ENCODE measurements at regions not wholly inside any gene's neighbourhood (a gene's known extent, or its start where the extent isn't known, plus 50 kb on each side); places are given as distances from the start of the nearest gene placed in this dataset.

DNA sequence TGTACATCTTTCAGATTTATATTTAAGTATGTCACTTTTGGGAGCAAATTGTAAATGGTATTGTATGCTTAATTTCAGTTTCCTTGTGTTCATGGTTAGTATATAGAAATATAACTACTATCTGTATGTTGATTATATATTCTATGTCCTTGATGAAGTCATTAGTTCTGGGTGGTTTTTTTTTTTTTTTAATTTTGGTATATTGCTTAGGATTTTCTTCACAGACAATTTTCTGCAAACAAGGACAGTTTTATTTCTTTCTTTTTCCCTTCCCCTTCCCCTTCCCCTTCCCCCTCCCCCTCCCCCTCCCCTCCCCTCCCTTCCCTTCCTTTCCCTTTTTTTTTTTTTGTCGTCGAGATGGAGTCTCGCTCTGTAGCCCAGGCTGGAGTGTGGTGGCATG is 430.0 kb downstream of the TYW1 start:
- no peak overlapping the region for H3K4me3 ChIP-seq (ENCODE audit: control insufficient read depth, low read depth, low read length)
- TF ChIP-seq, protein P1, sequence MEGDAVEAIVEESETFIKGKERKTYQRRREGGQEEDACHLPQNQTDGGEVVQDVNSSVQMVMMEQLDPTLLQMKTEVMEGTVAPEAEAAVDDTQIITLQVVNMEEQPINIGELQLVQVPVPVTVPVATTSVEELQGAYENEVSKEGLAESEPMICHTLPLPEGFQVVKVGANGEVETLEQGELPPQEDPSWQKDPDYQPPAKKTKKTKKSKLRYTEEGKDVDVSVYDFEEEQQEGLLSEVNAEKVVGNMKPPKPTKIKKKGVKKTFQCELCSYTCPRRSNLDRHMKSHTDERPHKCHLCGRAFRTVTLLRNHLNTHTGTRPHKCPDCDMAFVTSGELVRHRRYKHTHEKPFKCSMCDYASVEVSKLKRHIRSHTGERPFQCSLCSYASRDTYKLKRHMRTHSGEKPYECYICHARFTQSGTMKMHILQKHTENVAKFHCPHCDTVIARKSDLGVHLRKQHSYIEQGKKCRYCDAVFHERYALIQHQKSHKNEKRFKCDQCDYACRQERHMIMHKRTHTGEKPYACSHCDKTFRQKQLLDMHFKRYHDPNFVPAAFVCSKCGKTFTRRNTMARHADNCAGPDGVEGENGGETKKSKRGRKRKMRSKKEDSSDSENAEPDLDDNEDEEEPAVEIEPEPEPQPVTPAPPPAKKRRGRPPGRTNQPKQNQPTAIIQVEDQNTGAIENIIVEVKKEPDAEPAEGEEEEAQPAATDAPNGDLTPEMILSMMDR (IDR thresholded peaks at IDR 0.05; ENCODE audit: control insufficient read depth, insufficient read depth, low read depth, low read length, missing control alignments): no peak
- DNase-seq (ENCODE audit: low read depth): no peak

DNA sequence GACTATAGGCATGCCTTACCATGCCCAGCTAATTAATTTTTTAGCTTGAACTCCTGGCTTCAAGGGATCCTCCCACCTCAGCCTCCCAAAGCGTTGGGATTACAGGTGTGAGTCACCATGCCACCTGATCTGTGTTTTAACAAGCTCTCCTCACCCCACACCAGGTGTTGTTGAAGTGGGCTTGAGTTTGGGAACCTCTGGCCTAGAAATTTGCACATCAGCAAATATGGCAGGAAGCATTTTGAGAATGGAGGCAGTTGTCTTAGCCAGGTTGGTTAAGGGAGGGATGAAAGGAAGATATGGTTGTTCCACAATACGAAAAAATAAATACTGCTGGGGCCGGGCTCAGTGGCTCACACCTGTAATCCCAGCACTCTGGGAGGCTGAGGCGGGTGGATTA is 433.1 kb downstream of the TYW1 start:
- H3K4me3 ChIP-seq (ENCODE audit: control insufficient read depth, low read depth, low read length): no peak overlapping the region
- TF ChIP-seq, protein P1 (IDR thresholded peaks at IDR 0.05; ENCODE audit: control insufficient read depth, insufficient read depth, low read depth, low read length, missing control alignments): no peak
- DNase-seq (ENCODE audit: low read depth): no peak

DNA sequence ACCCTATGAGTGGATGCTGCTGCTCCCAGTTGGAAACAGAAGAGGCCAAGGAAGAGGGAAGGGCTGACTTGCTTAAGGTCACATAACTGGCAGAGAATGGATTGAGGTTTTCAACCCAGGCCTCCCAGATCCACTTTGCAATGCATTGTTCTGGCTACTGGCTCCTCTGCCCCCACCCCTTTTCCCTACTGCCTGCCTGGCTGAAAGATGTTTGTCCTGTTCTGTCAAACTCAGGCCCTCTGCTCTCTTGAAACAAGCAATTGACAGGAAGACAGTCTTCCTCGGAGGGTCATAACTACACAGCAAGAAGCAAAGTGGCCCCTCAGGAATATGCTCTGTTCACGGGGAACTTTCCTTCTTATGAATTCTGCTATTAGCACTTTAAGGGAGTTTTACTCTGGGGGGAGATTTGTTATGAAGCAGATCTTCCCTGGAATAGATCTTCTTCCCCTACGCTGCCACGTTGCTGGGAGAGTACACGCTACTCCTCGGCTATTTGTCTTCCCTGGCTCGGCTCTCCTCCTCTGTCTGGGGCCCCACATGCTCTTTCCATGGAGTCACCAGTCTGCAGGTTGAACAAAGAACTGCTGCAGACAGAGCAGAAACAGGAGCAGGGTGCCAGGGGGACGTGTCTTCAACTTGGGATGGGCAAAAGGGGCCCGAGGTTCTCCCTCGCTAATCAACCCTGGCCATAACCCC is 436.1 kb downstream of the TYW1 start:
- TF ChIP-seq, protein P1 (IDR thresholded peaks at IDR 0.05; ENCODE audit: control insufficient read depth, insufficient read depth, low read depth, low read length, missing control alignments): no peak

DNA sequence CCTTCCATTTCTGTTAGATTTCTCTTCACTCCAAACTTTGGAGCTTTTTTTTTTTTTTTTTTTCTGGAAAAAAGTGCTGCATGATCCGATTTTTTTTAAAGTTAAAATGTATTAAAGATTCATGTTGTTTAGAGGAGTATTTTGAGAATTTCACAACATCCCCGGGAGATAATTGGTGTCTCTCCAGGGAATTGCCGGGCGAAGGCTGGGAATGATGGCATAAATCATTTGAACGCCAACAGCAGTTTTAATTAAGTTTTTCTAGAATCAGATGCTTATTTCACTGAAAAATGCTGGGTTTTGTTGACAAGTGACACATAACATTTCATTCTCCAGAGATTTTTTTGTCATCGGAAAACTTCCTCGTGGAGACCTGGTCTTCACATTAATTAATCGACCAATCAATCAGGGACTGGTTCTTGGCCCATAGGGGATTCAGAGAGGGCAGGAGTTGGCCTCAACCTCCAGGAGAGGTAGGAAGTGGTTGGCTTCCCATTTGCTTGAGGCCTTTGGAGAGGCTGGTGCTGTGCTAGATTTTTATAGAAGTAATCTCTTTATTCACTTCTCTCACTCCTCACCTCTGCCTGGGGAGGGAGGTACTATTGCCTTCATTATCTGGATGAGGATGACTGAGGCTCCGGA is 439.4 kb downstream of the TYW1 start:
- H3K4me3 ChIP-seq (ENCODE audit: control insufficient read depth, low read depth, low read length): no peak overlapping the region
- no peak for DNase-seq (ENCODE audit: low read depth)

More for the DNA sequence above, 436.1 kb downstream of the TYW1 start:
- no peak overlapping the region for H3K4me3 ChIP-seq (ENCODE audit: control insufficient read depth, low read depth, low read length)
- no peak for DNase-seq (ENCODE audit: low read depth)

DNA sequence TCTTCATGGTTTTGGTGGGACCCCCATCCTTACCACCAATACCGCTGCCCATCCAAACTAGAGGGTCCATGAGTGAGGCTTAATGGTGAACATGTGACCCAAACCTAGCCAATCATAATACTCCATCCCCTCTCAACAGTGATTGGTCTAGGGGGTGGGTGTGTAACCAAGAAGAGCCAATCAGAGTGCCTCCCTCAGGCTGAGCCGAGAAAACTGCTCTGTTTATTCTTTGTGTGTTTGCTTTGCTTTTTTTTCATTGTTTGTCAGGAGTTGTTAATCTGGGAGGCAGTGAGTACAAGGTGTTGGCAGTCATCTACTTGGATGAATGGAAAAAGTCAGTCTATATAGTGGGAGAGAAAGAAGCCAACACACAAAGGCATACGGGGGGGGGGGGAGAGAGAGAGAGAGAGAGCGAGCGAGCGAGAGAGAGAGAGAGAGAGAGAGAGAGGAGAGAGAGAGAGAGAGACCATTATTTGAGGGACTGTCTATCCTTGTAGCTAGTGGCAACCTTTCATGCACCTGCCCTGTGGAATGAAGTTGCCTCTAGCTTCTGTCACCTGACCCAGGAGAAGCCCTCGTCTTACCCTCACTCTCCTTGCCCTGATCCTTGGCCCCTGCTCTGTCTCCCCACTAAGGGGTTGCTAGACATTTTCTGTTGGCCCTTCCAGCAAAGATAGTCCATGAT is 441.7 kb downstream of the TYW1 start:
- H3K4me3 ChIP-seq (ENCODE audit: control insufficient read depth, low read depth, low read length): no peak overlapping the region
- TF ChIP-seq, protein P1 (IDR thresholded peaks at IDR 0.05; ENCODE audit: control insufficient read depth, insufficient read depth, low read depth, low read length, missing control alignments): no peak
- no peak for DNase-seq (ENCODE audit: low read depth)

More for the DNA sequence above, 439.4 kb downstream of the TYW1 start:
- TF ChIP-seq, protein P1 (IDR thresholded peaks at IDR 0.05; ENCODE audit: control insufficient read depth, insufficient read depth, low read depth, low read length, missing control alignments): no peak

DNA sequence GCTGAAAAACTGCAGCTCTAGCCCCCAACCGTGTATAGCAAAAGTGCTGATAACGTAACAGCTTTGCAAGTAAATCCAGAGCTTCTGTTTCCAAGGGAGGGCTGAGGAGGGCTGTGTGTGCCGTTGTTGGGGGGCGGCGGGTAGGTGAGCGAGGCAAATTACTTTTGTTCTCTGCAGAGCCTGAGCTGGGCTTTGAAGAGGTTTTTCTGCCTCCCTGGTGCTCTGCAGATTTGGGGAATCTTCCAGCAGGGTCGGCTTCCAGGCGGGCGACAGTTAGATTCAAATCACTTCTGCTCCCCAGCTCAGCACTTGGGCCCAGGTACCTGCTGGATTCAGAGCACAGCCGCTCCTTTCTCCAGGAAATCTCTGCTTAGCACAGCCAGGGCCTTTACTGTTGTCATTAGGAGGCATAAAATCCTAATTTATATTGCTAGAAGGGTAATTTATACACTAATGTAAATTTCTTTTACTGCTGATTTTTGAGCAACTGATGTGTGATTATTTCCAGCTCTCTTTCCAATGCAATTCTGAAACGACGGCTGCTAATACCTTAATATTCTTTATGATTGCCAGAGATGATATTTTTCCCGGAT is 442.4 kb downstream of the TYW1 start:
- TF ChIP-seq, protein P1 (IDR thresholded peaks at IDR 0.05; ENCODE audit: control insufficient read depth, insufficient read depth, low read depth, low read length, missing control alignments): no peak
- DNase-seq (ENCODE audit: low read depth): no peak
- H3K4me3 ChIP-seq (ENCODE audit: control insufficient read depth, low read depth, low read length): no peak overlapping the region
